ENCODE measurements at regions not wholly inside any gene's neighbourhood (a gene's known extent, or its start where the extent isn't known, plus 50 kb on each side); places are given as distances from the start of the nearest gene placed in this dataset.

DNA sequence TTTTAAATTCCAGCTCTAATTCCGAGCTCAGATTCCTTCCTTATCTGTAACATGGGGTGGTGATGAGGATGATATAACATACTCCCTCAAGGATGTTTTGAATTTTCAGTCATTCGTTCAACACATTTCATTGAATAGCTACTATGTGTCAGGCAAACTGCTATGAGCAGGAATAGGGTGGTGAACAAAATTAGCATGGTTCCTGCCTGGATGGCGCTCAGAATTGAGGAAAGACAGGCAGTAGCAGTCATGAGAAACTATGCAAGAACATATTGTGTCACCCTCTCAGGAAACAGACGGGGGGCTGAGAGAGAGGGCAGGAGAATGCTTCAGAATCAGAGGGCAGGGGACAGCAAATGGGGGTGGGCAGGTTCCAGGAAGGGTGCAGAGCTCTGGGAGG lies 265.2 kb downstream of the NSG2 start:
- DNase-seq: no peak
- Mint-ChIP-seq H3K36me3 (ENCODE audit: insufficient read depth, unreplicated experiment) (no peaks in the 10 kb centered on the region), H3K9me3 (ENCODE audit: low read depth, unreplicated experiment) (no peaks in the 10 kb centered on the region), H3K4me3 (ENCODE audit: low read depth, unreplicated experiment) (no peak overlapping the region), H3K27me3 (ENCODE audit: unreplicated experiment) (peaks cover 97% of the 10 kb centered on the region), H3K27ac (ENCODE audit: unreplicated experiment) (no peak overlapping the region), H3K4me1 (ENCODE audit: low read depth, unreplicated experiment) (no peaks in the 10 kb centered on the region)
- CTCF ChIA-PET: interaction anchor here (2.0 kb wide), 1 partner anchor 265 kb away, joined by 61 read pairs; the partner anchor contains the start of gene NSG2
- TF ChIP-seq, protein P1, sequence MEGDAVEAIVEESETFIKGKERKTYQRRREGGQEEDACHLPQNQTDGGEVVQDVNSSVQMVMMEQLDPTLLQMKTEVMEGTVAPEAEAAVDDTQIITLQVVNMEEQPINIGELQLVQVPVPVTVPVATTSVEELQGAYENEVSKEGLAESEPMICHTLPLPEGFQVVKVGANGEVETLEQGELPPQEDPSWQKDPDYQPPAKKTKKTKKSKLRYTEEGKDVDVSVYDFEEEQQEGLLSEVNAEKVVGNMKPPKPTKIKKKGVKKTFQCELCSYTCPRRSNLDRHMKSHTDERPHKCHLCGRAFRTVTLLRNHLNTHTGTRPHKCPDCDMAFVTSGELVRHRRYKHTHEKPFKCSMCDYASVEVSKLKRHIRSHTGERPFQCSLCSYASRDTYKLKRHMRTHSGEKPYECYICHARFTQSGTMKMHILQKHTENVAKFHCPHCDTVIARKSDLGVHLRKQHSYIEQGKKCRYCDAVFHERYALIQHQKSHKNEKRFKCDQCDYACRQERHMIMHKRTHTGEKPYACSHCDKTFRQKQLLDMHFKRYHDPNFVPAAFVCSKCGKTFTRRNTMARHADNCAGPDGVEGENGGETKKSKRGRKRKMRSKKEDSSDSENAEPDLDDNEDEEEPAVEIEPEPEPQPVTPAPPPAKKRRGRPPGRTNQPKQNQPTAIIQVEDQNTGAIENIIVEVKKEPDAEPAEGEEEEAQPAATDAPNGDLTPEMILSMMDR (IDR thresholded peaks at IDR 0.05; ENCODE audit: unreplicated experiment): no peak
- no TSS peak for BruUV-seq (replicated peaks)
- intact Hi-C loops (cut with micrococcal nuclease; ENCODE audit: unreplicated experiment): no loop called here

DNA sequence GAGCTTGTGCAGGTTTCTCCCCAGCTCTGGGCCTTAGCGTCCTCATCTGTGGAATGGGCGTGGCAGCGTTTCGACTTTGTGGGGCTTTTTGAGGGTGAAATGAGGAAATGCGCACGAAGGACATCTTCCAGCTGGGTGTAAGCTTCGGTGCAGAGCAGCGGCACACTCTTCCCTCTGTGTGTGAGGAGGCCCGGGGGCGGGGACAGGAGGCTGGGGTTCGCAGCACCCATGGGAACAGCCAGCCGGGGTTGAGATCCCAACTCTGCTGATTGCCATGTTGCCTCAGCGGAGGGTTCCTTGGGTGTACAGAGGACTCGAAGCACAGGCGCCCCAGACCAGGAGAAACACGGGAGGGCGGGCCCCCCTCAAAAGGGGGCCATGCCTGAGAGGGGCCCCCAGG lies 265.6 kb downstream of the NSG2 start:
- Mint-ChIP-seq H3K36me3 (ENCODE audit: insufficient read depth, unreplicated experiment) (no peaks in the 10 kb centered on the region), H3K27ac (ENCODE audit: unreplicated experiment) (no peak overlapping the region), H3K9me3 (ENCODE audit: low read depth, unreplicated experiment) (no peaks in the 10 kb centered on the region), H3K27me3 (ENCODE audit: unreplicated experiment) (peaks cover 97% of the 10 kb centered on the region), H3K4me1 (ENCODE audit: low read depth, unreplicated experiment) (no peaks in the 10 kb centered on the region), H3K4me3 (ENCODE audit: low read depth, unreplicated experiment) (no peak overlapping the region)
- intact Hi-C loops (cut with micrococcal nuclease; ENCODE audit: unreplicated experiment): no loop called here
- no TSS peak for BruUV-seq (replicated peaks)
- TF ChIP-seq, protein P1 (IDR thresholded peaks at IDR 0.05; ENCODE audit: unreplicated experiment): no peak
- no peak for DNase-seq
- CTCF ChIA-PET: interaction anchor here (1.3 to 2.0 kb wide), 5 partner anchors 13 to 291 kb away, joined by 3 to 61 read pairs (median 4); partner anchors contain the start of gene NSG2

DNA sequence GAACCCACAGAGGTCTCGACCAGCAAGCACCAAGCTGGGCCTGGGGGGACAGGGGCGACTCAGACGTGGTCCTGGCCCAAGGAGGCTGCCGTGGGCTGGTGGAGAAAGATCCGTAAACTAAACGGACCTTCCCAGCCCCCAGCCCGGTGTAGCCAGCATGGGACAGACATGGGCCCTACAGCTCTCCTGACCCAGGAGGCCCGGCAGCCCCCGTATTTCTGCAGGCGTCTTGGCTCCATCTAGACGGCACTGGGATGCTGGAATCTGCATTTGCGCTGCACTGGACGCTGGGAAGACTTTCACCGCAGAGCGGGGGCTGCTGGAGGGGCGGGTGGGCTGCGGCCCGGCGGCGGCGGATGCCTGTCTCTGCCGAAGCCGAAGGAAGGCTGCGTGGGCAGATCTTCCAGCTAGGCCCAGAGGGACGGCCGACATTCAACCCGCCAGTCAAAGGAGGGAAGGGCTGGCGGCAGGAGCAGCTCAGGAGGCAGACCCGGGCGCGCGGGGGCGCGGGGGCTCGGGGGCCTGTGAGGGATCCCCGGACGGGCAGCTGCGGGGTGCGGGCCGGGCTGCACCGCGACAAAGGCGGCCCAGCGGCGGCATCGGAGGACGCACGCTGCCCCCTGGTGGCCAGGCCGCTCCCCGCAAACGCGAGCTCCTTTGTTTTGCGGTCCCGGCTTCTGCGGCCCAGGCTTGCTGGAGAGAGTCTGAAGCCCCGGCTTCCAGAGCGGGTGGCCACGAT lies 266.2 kb downstream of the NSG2 start:
- BruUV-seq (replicated peaks): no TSS peak
- Mint-ChIP-seq H3K9me3 (ENCODE audit: low read depth, unreplicated experiment) (no peaks in the 10 kb centered on the region), H3K36me3 (ENCODE audit: insufficient read depth, unreplicated experiment) (no peaks in the 10 kb centered on the region), H3K4me1 (ENCODE audit: low read depth, unreplicated experiment) (no peaks in the 10 kb centered on the region), H3K27me3 (ENCODE audit: unreplicated experiment) (peaks cover 97% of the 10 kb centered on the region), H3K4me3 (ENCODE audit: low read depth, unreplicated experiment) (no peak overlapping the region), H3K27ac (ENCODE audit: unreplicated experiment) (no peak overlapping the region)
- intact Hi-C loops (cut with micrococcal nuclease; ENCODE audit: unreplicated experiment): no loop called here
- TF ChIP-seq, protein P1 (IDR thresholded peaks at IDR 0.05; ENCODE audit: unreplicated experiment): peak; percentile 88
- peak; percentile 88 for DNase-seq
- CTCF ChIA-PET: interaction anchor here (0.6 to 2.0 kb wide), 12 partner anchors 12 to 694 kb away, joined by 3 to 61 read pairs (median 3); partner anchors contain the start of gene NSG2

DNA sequence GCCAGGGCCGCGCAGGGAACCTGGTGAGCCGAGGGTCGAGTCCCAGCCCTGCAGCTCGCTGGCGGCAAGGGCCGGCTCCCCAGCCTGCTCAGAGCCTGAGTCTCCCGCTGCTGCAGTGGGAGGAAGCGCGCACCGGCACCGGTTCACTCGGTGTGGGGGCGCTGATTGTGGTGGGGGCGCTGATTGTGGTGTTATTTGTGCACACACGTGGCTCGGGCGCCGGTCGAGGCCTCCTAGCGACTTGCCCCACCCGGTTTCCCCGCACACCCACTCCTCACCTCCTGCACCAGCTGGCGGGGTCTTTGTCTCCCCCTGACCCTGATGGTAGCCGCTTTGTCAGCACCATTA lies 266.7 kb downstream of the NSG2 start:
- no TSS peak for BruUV-seq (replicated peaks)
- H3K27me3 Mint-ChIP-seq (ENCODE audit: unreplicated experiment): peaks cover 97% of the 10 kb centered on the region
- intact Hi-C loops (cut with micrococcal nuclease; ENCODE audit: unreplicated experiment): no loop called here
- TF ChIP-seq, protein P1 (IDR thresholded peaks at IDR 0.05; ENCODE audit: unreplicated experiment): no peak
- no peaks in the 10 kb centered on the region for H3K4me1 Mint-ChIP-seq (ENCODE audit: low read depth, unreplicated experiment)
- DNase-seq: no peak
- H3K4me3 Mint-ChIP-seq (ENCODE audit: low read depth, unreplicated experiment): no peak overlapping the region
- H3K27ac Mint-ChIP-seq (ENCODE audit: unreplicated experiment): no peak overlapping the region
- no peaks in the 10 kb centered on the region for H3K36me3 Mint-ChIP-seq (ENCODE audit: insufficient read depth, unreplicated experiment)
- CTCF ChIA-PET: interaction anchor here (0.6 to 2.0 kb wide), 11 partner anchors 12 to 695 kb away, joined by 3 to 61 read pairs (median 3); partner anchors contain the start of gene NSG2
- H3K9me3 Mint-ChIP-seq (ENCODE audit: low read depth, unreplicated experiment): no peaks in the 10 kb centered on the region

All from Calu3 (cell line).